Fibroblast of lung (primary cell): ENCODE measurements at regions not wholly inside any gene's neighbourhood (a gene's known extent, or its start where the extent isn't known, plus 50 kb on each side); places are given as distances from the start of the nearest gene placed in this dataset.

Experiments
- DNase-seq, 2 donors: peaks; one replicate each; pipeline versions ENCODE4 v3.0.0 to v3.0.0-alpha.2; 2010; ENCODE audit warnings: low read depth in 2 of 2
- H2AFZ ChIP-seq: 2 replicates; pipeline ENCODE4 v1.5.1; 2012; ENCODE audit warnings: low read length, control low read depth, inconsistent platforms
- H3K27ac ChIP-seq: 2 replicates; pipeline ENCODE4 v1.5.1; 2011; ENCODE audit warnings: low read length, control low read depth; ENCODE audit not compliant: insufficient read depth
- H3K27me3 ChIP-seq: 2 replicates; pipeline ENCODE4 v1.5.1; 2011; ENCODE audit warnings: mild to moderate bottlenecking, low read length; ENCODE audit not compliant: control insufficient read depth, insufficient read depth
- H3K36me3 ChIP-seq: 2 replicates; pipeline ENCODE4 v1.5.1; 2011; ENCODE audit warnings: low read length; ENCODE audit not compliant: control insufficient read depth, insufficient read depth
- H3K4me1 ChIP-seq: 2 replicates; pipeline ENCODE4 v1.5.1; 2011; ENCODE audit warnings: low read length; ENCODE audit not compliant: control insufficient read depth, insufficient read depth; ENCODE audit errors: extremely low read depth
- H3K4me2 ChIP-seq: 2 replicates; pipeline ENCODE4 v1.5.1; 2011; ENCODE audit warnings: low read length, control low read depth; ENCODE audit not compliant: insufficient read depth; ENCODE audit errors: extremely low read depth
- H3K4me3 ChIP-seq, 4 experiments: fragments of 200-600 bp in 1 of 4; sonication (generic) in 1 of 4; replicated peaks in 1 of 4; 2 replicates each; pipeline ENCODE4 v1.5.1; 2011 to 2016; ENCODE audit warnings: low read length in 4 of 4, low read depth in 3 of 4, mild to moderate bottlenecking in 3 of 4, control low read depth in 2 of 4, inconsistent platforms in 1 of 4, mixed read lengths in 1 of 4; ENCODE audit not compliant: insufficient read depth in 1 of 4; ENCODE audit errors: control extremely low read depth in 1 of 4
- H3K79me2 ChIP-seq: 2 replicates; pipeline ENCODE4 v1.5.1; 2012; ENCODE audit warnings: mild to moderate bottlenecking, low read length, inconsistent platforms; ENCODE audit not compliant: control insufficient read depth, insufficient read depth
- H3K9ac ChIP-seq: 2 replicates; pipeline ENCODE4 v1.5.1; 2011; ENCODE audit warnings: mild to moderate bottlenecking, low read length, control low read depth; ENCODE audit not compliant: insufficient read depth
- H3K9me3 ChIP-seq: 2 replicates; pipeline ENCODE4 v1.5.1; 2012; ENCODE audit warnings: low read depth, low read length; ENCODE audit not compliant: control insufficient read depth, insufficient read depth
- H4K20me1 ChIP-seq: 2 replicates; pipeline ENCODE4 v1.5.1; 2011; ENCODE audit warnings: low read length; ENCODE audit not compliant: control insufficient read depth, insufficient read depth; ENCODE audit errors: extremely low read depth
- EZH2 ChIP-seq: IDR thresholded peaks from 2 replicates; pipeline ENCODE4 v1.5.1; 2012; ENCODE audit warnings: low read length, control low read depth, mild to moderate bottlenecking; ENCODE audit errors: missing control alignments
- TF ChIP-seq, protein P1 (sequence below), 2 donors: IDR thresholded peaks in 1 of 2; conservative IDR thresholded peaks in 1 of 2; 1 replicate in 1 of 2; 2 replicates in 1 of 2; pipeline ENCODE4 v1.5.1; 2011 to 2012; ENCODE audit warnings: low read length in 2 of 2, control low read depth in 1 of 2, inconsistent platforms in 1 of 2, low read depth in 1 of 2, mild to moderate bottlenecking in 1 of 2

DNA sequence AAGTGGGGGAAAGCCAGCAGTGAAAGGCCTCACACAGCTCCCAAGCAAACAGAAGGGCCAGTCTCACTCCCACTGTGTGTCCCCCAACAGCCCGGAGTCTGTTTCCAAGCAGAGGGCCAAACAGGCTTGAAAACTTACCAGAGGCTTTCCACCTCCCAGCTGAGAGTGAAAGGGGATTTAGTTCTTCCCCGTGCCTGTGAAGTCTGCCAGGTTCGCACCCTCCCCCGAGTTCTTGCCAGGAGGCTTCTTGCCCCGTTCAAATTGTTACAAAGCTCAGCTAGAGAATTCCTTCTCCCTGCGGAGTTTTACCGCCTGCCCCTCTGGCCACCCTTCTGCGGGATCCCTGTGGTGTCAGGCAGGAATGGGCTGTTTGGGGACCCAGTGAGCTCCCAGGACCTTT, 68.0 kb upstream of the WNT7A start:
- no peak overlapping the region for H3K9ac ChIP-seq
- TF ChIP-seq EZH2, result no peak
- TF ChIP-seq, protein P1, sequence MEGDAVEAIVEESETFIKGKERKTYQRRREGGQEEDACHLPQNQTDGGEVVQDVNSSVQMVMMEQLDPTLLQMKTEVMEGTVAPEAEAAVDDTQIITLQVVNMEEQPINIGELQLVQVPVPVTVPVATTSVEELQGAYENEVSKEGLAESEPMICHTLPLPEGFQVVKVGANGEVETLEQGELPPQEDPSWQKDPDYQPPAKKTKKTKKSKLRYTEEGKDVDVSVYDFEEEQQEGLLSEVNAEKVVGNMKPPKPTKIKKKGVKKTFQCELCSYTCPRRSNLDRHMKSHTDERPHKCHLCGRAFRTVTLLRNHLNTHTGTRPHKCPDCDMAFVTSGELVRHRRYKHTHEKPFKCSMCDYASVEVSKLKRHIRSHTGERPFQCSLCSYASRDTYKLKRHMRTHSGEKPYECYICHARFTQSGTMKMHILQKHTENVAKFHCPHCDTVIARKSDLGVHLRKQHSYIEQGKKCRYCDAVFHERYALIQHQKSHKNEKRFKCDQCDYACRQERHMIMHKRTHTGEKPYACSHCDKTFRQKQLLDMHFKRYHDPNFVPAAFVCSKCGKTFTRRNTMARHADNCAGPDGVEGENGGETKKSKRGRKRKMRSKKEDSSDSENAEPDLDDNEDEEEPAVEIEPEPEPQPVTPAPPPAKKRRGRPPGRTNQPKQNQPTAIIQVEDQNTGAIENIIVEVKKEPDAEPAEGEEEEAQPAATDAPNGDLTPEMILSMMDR (conservative IDR thresholded peaks at IDR 0.05 in 1 of 2, IDR thresholded peaks at IDR 0.05 in 1 of 2; ENCODE audit: low read depth in 1 of 2, low read length in 2 of 2), result no peak
- no peak overlapping the region for H3K4me3 ChIP-seq
- H4K20me1 ChIP-seq, result no peaks in the 10 kb centered on the region
- no peaks in the 10 kb centered on the region for H3K4me1 ChIP-seq
- H3K27ac ChIP-seq, result no peak overlapping the region
- H3K79me2 ChIP-seq, result no peaks in the 10 kb centered on the region
- no peaks in the 10 kb centered on the region for H3K36me3 ChIP-seq
- no peaks in the 10 kb centered on the region for H3K27me3 ChIP-seq
- H3K9me3 ChIP-seq, result no peaks in the 10 kb centered on the region
- no peak overlapping the region for H2AFZ ChIP-seq
- no peak for DNase-seq
- H3K4me2 ChIP-seq, result no peak overlapping the region

DNA sequence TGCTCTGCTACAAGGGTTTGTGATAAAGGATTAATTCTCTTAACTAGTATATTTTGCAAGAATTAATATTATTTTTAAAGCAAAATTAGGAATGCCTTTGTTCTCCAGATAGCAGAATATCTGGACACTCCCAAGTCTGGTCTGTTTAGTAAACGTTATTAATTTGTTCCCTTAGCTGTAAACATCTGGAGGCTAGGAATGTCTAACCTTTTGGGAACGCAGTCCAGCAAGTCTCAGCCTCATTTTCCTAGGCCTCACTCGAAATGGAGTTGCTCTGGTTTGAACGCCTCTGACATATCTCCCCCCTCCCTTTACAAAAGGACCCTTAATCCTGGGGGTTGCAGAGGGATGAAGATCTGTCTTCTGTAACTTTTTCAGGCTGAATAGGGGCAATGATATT, 59.3 kb upstream of the WNT7A start:
- Histone ChIP-seq H3K36me3 (no peaks in the 10 kb centered on the region), H3K27me3 (no peaks in the 10 kb centered on the region), H3K4me2 (no peak overlapping the region), H2AFZ (no peak overlapping the region), H3K9ac (no peak overlapping the region), H3K79me2 (no peaks in the 10 kb centered on the region), H4K20me1 (no peaks in the 10 kb centered on the region), H3K27ac (no peak overlapping the region), H3K9me3 (no peaks in the 10 kb centered on the region), H3K4me1 (no peaks in the 10 kb centered on the region), H3K4me3 (no peak overlapping the region)
- TF ChIP-seq, protein P1 (conservative IDR thresholded peaks at IDR 0.05 in 1 of 2, IDR thresholded peaks at IDR 0.05 in 1 of 2; ENCODE audit: low read depth in 1 of 2, low read length in 2 of 2), result no peak
- DNase-seq, result no peak

DNA sequence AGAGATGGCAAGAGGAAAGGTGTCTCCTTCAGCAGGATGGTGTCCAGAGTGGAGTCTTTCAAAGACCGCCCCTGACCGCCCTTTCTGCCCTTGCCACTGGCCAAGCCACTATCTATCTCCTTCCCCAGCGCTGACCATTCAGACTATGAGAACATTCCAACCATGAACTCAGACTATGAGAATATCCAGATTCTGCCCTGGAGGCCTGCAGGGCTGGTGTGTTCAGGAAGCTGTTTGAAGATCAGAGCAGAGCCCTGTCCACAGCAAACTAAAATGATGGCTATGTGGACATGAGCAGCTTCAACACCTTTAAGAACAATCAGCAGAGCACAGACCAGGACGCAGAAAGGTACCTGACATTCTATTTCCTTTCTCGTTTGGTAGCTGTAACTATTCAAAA, 57.3 kb upstream of the WNT7A start:
- no peaks in the 10 kb centered on the region for H3K9me3 ChIP-seq
- H2AFZ ChIP-seq, result no peak overlapping the region
- no peaks in the 10 kb centered on the region for H3K36me3 ChIP-seq
- no peak overlapping the region for H3K27ac ChIP-seq
- no peak overlapping the region for H3K9ac ChIP-seq
- DNase-seq, result no peak
- H3K79me2 ChIP-seq, result no peaks in the 10 kb centered on the region
- H4K20me1 ChIP-seq, result no peaks in the 10 kb centered on the region
- no peak overlapping the region for H3K4me2 ChIP-seq
- no peaks in the 10 kb centered on the region for H3K4me1 ChIP-seq
- H3K27me3 ChIP-seq, result no peaks in the 10 kb centered on the region
- no peak overlapping the region for H3K4me3 ChIP-seq
- TF ChIP-seq EZH2, result no peak
- TF ChIP-seq, protein P1 (conservative IDR thresholded peaks at IDR 0.05 in 1 of 2, IDR thresholded peaks at IDR 0.05 in 1 of 2; ENCODE audit: low read depth in 1 of 2, low read length in 2 of 2), result no peak
